ENCODE measurements at regions not wholly inside any gene's neighbourhood (a gene's known extent, or its start where the extent isn't known, plus 50 kb on each side); places are given as distances from the start of the nearest gene placed in this dataset.

DNA sequence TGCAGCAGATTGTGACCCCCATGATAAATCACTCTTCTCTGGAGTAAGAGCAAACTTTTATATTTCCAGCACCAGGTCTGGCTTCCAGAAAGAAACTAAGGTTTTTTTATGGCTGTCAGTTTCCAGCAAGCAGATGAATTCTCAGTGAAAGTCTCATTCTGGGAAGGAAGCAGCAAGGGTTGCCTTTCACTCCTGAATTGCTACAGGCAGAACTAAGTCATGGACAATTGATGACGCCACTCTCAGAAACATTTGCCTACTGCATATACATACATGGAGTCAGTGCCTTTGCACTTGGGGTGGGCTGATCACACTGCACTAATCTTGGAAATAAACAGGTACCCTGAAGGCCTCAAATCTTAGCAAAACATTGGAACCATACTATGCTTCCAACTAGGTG, 80.0 kb downstream of the IL21 start:
- Histone ChIP-seq H3K27me3 (ENCODE audit: control insufficient read depth, insufficient read depth, low read length) (no peaks in the 10 kb centered on the region), H3K27ac (ENCODE audit: insufficient read depth, low read length, poor library complexity, severe bottlenecking) (no peak overlapping the region), H3K9me3 (ENCODE audit: control insufficient read depth in 2 of 2, low read length in 2 of 2) (no peaks in the 10 kb centered on the region), H3K4me3 (ENCODE audit: low read depth, low read length) (no peak overlapping the region), H3K36me3 (ENCODE audit: control insufficient read depth, insufficient read depth, low read length) (no peaks in the 10 kb centered on the region), H3K4me1 (ENCODE audit: control insufficient read depth, insufficient read depth, low read length, poor library complexity, severe bottlenecking) (no peaks in the 10 kb centered on the region)
- H3K4me1 Mint-ChIP-seq, result peaks cover 0 to 16% (median 5%) of the 10 kb centered on the region in 4 donors
- H3K27me3 Mint-ChIP-seq, result no peaks in the 10 kb centered on the region
- H3K27ac Mint-ChIP-seq, result no peak overlapping the region
- no peak overlapping the region for H3K4me3 Mint-ChIP-seq
- no peak for DNase-seq
- peaks cover 0 to 3% (median 1%) of the 10 kb centered on the region in 7 donors for H3K9me3 Mint-ChIP-seq
- no peaks in the 10 kb centered on the region for H3K36me3 Mint-ChIP-seq
- no peak for ATAC-seq (ENCODE audit: low read depth in 2 of 2)

DNA sequence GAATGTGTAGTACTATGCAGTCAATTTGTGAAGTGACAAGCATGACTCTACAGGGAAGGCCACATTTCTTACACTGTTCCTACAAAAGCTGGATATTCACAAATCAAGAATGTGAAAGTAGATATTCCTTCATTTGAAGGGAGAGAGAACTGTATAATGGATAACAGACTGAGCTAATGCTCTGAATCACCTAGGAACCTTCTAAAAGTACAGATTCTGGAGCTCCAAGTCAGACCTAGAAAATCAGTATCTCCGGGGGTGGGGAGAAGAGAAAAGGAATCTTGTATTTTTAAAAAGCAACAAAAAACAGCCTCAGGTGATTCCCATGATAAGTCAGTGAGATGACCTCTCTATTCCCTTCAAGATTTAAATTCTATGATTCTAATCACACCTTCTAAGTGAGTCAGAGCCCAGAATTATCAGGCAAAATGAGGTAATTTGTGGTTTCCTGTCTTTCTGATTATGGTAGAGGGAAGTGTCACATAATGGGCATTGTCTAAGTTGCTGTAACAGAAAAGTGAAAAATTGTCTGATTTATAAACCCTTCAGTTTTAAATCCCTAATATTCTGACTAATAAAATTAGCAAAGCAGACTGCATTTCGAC, 80.9 kb downstream of the IL21 start:
- no peaks in the 10 kb centered on the region for H3K36me3 ChIP-seq (ENCODE audit: control insufficient read depth, insufficient read depth, low read length)
- H3K27me3 ChIP-seq (ENCODE audit: control insufficient read depth, insufficient read depth, low read length), result no peaks in the 10 kb centered on the region
- peaks cover 0 to 7% (median 0%) of the 10 kb centered on the region in 7 donors for H3K9me3 Mint-ChIP-seq
- no peaks in the 10 kb centered on the region for H3K36me3 Mint-ChIP-seq
- H3K4me1 Mint-ChIP-seq, result peaks cover 0 to 16% (median 5%) of the 10 kb centered on the region in 4 donors
- no peak overlapping the region for H3K27ac ChIP-seq (ENCODE audit: insufficient read depth, low read length, poor library complexity, severe bottlenecking)
- ATAC-seq (ENCODE audit: low read depth in 2 of 2) (peak; percentile 31 to 45), DNase-seq (peak in 1 of 3 donors; percentile 22)
- H3K9me3 ChIP-seq (ENCODE audit: control insufficient read depth in 2 of 2, low read length in 2 of 2), result no peaks in the 10 kb centered on the region
- no peak overlapping the region for H3K4me3 Mint-ChIP-seq
- no peak overlapping the region for H3K27ac Mint-ChIP-seq
- H3K27me3 Mint-ChIP-seq, result no peaks in the 10 kb centered on the region
- H3K4me3 ChIP-seq (ENCODE audit: low read depth, low read length), result no peak overlapping the region
- H3K4me1 ChIP-seq (ENCODE audit: control insufficient read depth, insufficient read depth, low read length, poor library complexity, severe bottlenecking), result no peaks in the 10 kb centered on the region

- no peaks in the 10 kb centered on the region for H3K36me3 ChIP-seq (ENCODE audit: control insufficient read depth, insufficient read depth, low read length)
- H3K4me1 Mint-ChIP-seq, result peaks cover 0 to 10% (median 4%) of the 10 kb centered on the region in 4 donors
- DNase-seq, result no peak
- no peaks in the 10 kb centered on the region for H3K27me3 Mint-ChIP-seq
- H3K9me3 Mint-ChIP-seq, result peaks cover 0 to 7% (median 1%) of the 10 kb centered on the region in 7 donors
- H3K27ac ChIP-seq (ENCODE audit: insufficient read depth, low read length, poor library complexity, severe bottlenecking), result no peak overlapping the region
- H3K4me3 ChIP-seq (ENCODE audit: low read depth, low read length), result no peak overlapping the region
- no peaks in the 10 kb centered on the region for H3K9me3 ChIP-seq (ENCODE audit: control insufficient read depth in 2 of 2, low read length in 2 of 2)
- no peaks in the 10 kb centered on the region for H3K36me3 Mint-ChIP-seq
- ATAC-seq (ENCODE audit: low read depth in 2 of 2), result no peak
- H3K27ac Mint-ChIP-seq, result no peak overlapping the region
- H3K27me3 ChIP-seq (ENCODE audit: control insufficient read depth, insufficient read depth, low read length), result no peaks in the 10 kb centered on the region
- no peak overlapping the region for H3K4me3 Mint-ChIP-seq
- H3K4me1 ChIP-seq (ENCODE audit: control insufficient read depth, insufficient read depth, low read length, poor library complexity, severe bottlenecking), result no peaks in the 10 kb centered on the region
Measured at GRCh38 chr4:122537388-122538135, 81.0 kb upstream of the IL2 start.

GRCh38 chr4:122536001-122536400, 79.5 kb upstream of the IL2 start:
- Mint-ChIP-seq H3K27ac (no peak overlapping the region), H3K27me3 (no peaks in the 10 kb centered on the region), H3K9me3 (peaks cover 0 to 7% (median 1%) of the 10 kb centered on the region in 7 donors), H3K4me1 (peaks cover 0 to 7% (median 2%) of the 10 kb centered on the region in 4 donors), H3K36me3 (no peaks in the 10 kb centered on the region), H3K4me3 (no peak overlapping the region)
- no peak overlapping the region for H3K4me3 ChIP-seq (ENCODE audit: low read depth, low read length)
- DNase-seq (no peak), ATAC-seq (ENCODE audit: low read depth in 2 of 2) (no peak)
- H3K9me3 ChIP-seq (ENCODE audit: control insufficient read depth in 2 of 2, low read length in 2 of 2), result no peaks in the 10 kb centered on the region
- H3K4me1 ChIP-seq (ENCODE audit: control insufficient read depth, insufficient read depth, low read length, poor library complexity, severe bottlenecking), result no peaks in the 10 kb centered on the region
- no peaks in the 10 kb centered on the region for H3K27me3 ChIP-seq (ENCODE audit: control insufficient read depth, insufficient read depth, low read length)
- H3K27ac ChIP-seq (ENCODE audit: insufficient read depth, low read length, poor library complexity, severe bottlenecking), result no peak overlapping the region
- no peaks in the 10 kb centered on the region for H3K36me3 ChIP-seq (ENCODE audit: control insufficient read depth, insufficient read depth, low read length)

DNA sequence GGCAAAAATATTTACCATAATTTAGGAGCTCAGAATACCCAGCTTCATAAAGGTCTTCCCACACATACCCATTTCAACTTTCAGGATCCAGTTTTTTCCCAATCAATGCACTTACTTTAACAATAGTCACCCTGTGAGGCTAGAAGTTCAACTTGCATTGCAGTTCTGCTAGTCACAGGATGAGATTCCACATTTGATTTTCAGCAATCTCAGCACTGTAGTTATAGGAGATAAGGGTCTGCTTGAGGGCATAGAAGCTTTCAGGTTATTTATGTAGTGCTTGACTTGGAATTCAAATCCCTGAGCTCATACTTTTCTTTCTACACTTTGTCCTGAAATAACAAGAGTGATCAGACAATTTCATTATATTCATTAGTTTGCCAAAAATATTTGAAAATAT, 78.3 kb upstream of the IL2 start:
- Mint-ChIP-seq H3K4me1 (no peaks in the 10 kb centered on the region), H3K27ac (no peak overlapping the region), H3K27me3 (no peaks in the 10 kb centered on the region), H3K36me3 (no peaks in the 10 kb centered on the region), H3K4me3 (no peak overlapping the region), H3K9me3 (peaks cover 0 to 7% (median 2%) of the 10 kb centered on the region in 7 donors)
- H3K27me3 ChIP-seq (ENCODE audit: control insufficient read depth, insufficient read depth, low read length), result no peaks in the 10 kb centered on the region
- DNase-seq (no peak), ATAC-seq (ENCODE audit: low read depth in 2 of 2) (no peak)
- no peaks in the 10 kb centered on the region for H3K36me3 ChIP-seq (ENCODE audit: control insufficient read depth, insufficient read depth, low read length)
- H3K4me1 ChIP-seq (ENCODE audit: control insufficient read depth, insufficient read depth, low read length, poor library complexity, severe bottlenecking), result no peaks in the 10 kb centered on the region
- no peaks in the 10 kb centered on the region for H3K9me3 ChIP-seq (ENCODE audit: control insufficient read depth in 2 of 2, low read length in 2 of 2)
- no peak overlapping the region for H3K4me3 ChIP-seq (ENCODE audit: low read depth, low read length)
- no peak overlapping the region for H3K27ac ChIP-seq (ENCODE audit: insufficient read depth, low read length, poor library complexity, severe bottlenecking)

GRCh38 chr4:122533841-122534240, 77.3 kb upstream of the IL2 start:
- no peaks in the 10 kb centered on the region for H3K36me3 ChIP-seq (ENCODE audit: control insufficient read depth, insufficient read depth, low read length)
- no peaks in the 10 kb centered on the region for H3K9me3 ChIP-seq (ENCODE audit: control insufficient read depth in 2 of 2, low read length in 2 of 2)
- no peak overlapping the region for H3K4me3 ChIP-seq (ENCODE audit: low read depth, low read length)
- Mint-ChIP-seq H3K36me3 (no peaks in the 10 kb centered on the region), H3K27me3 (no peaks in the 10 kb centered on the region), H3K4me3 (no peak overlapping the region), H3K9me3 (peaks cover 0 to 7% (median 3%) of the 10 kb centered on the region in 7 donors), H3K27ac (no peak overlapping the region), H3K4me1 (no peaks in the 10 kb centered on the region)
- H3K4me1 ChIP-seq (ENCODE audit: control insufficient read depth, insufficient read depth, low read length, poor library complexity, severe bottlenecking), result no peaks in the 10 kb centered on the region
- ATAC-seq (ENCODE audit: low read depth in 2 of 2) (no peak), DNase-seq (no peak)
- no peaks in the 10 kb centered on the region for H3K27me3 ChIP-seq (ENCODE audit: control insufficient read depth, insufficient read depth, low read length)
- H3K27ac ChIP-seq (ENCODE audit: insufficient read depth, low read length, poor library complexity, severe bottlenecking), result no peak overlapping the region

DNA sequence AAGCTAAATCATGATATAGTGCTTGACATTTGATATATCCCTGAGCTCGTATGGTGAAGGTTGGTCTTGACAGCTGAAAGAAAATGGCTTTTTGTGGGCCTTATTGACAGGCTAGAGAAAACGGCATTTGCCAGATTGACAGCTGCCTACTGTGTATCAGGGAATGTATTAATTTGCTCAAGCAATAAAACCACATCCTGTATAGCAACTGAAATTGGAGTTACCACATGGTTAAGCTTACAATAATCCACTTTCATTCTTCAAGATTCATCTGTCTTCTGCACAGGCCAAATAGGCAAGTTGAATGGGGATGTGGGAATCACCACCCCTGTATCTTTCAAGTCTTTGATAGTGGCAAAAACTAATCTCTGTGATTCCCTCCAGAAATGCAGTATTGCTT, 76.2 kb upstream of the IL2 start:
- peaks cover 0 to 7% (median 3%) of the 10 kb centered on the region in 7 donors for H3K9me3 Mint-ChIP-seq
- H3K36me3 Mint-ChIP-seq, result no peaks in the 10 kb centered on the region
- no peaks in the 10 kb centered on the region for H3K27me3 Mint-ChIP-seq
- H3K9me3 ChIP-seq (ENCODE audit: control insufficient read depth in 2 of 2, low read length in 2 of 2), result no peaks in the 10 kb centered on the region
- H3K36me3 ChIP-seq (ENCODE audit: control insufficient read depth, insufficient read depth, low read length), result no peaks in the 10 kb centered on the region
- no peaks in the 10 kb centered on the region for H3K27me3 ChIP-seq (ENCODE audit: control insufficient read depth, insufficient read depth, low read length)
- no peaks in the 10 kb centered on the region for H3K4me1 ChIP-seq (ENCODE audit: control insufficient read depth, insufficient read depth, low read length, poor library complexity, severe bottlenecking)
- no peak overlapping the region for H3K27ac Mint-ChIP-seq
- no peak for DNase-seq
- H3K4me3 ChIP-seq (ENCODE audit: low read depth, low read length), result no peak overlapping the region
- H3K4me1 Mint-ChIP-seq, result no peaks in the 10 kb centered on the region
- H3K4me3 Mint-ChIP-seq, result no peak overlapping the region
- no peak for ATAC-seq (ENCODE audit: low read depth in 2 of 2)
- H3K27ac ChIP-seq (ENCODE audit: insufficient read depth, low read length, poor library complexity, severe bottlenecking), result no peak overlapping the region

GRCh38 chr4:122531514-122531913, 75.0 kb upstream of the IL2 start:
- no peak overlapping the region for H3K27ac ChIP-seq (ENCODE audit: insufficient read depth, low read length, poor library complexity, severe bottlenecking)
- no peaks in the 10 kb centered on the region for H3K36me3 ChIP-seq (ENCODE audit: control insufficient read depth, insufficient read depth, low read length)
- Mint-ChIP-seq H3K36me3 (no peaks in the 10 kb centered on the region), H3K4me1 (no peaks in the 10 kb centered on the region), H3K27ac (no peak overlapping the region), H3K9me3 (peaks cover 0 to 7% (median 3%) of the 10 kb centered on the region in 7 donors), H3K27me3 (no peaks in the 10 kb centered on the region), H3K4me3 (no peak overlapping the region)
- H3K4me3 ChIP-seq (ENCODE audit: low read depth, low read length), result no peak overlapping the region
- ATAC-seq (ENCODE audit: low read depth in 2 of 2) (no peak), DNase-seq (no peak)
- no peaks in the 10 kb centered on the region for H3K4me1 ChIP-seq (ENCODE audit: control insufficient read depth, insufficient read depth, low read length, poor library complexity, severe bottlenecking)
- H3K9me3 ChIP-seq (ENCODE audit: control insufficient read depth in 2 of 2, low read length in 2 of 2), result no peaks in the 10 kb centered on the region
- no peaks in the 10 kb centered on the region for H3K27me3 ChIP-seq (ENCODE audit: control insufficient read depth, insufficient read depth, low read length)

All from CD4-positive, CD25-positive, alpha-beta regulatory T cell (primary cell).